GM12878 (cell line): ENCODE measurements at regions not wholly inside any gene's neighbourhood (a gene's known extent, or its start where the extent isn't known, plus 50 kb on each side); places are given as distances from the start of the nearest gene placed in this dataset.

Experiments used
- ATAC-seq: fragments of 200-7000 bp; cut with Tn5 transposase; 3 replicates; pipeline ENCODE4 v1.9.1; 2020; ENCODE audit warnings: mild to moderate bottlenecking, moderate library complexity
- BruUV-seq: library from RNA; stranded (reverse); fragments of 400-500 nt; replicated peaks from 2 replicates; lab custom pipeline; 2021; lab: Mats Ljungman, UMichigan
- CTCF ChIA-PET: fragments of 300-600 bp; sonication (Branson Sonifier 250); formaldehyde crosslinking; extraction: SDS; loops from one replicate; lab custom pipeline; 2021; ENCODE audit warnings: inconsistent platforms; lab: Yijun Ruan, JAX
- POLR2A ChIA-PET: fragments of 350-600 bp; formaldehyde crosslinking; extraction: SDS; loops from one replicate; lab custom pipeline; 2021; ENCODE audit warnings: inconsistent platforms; lab: Charles Lee
- RAD21 ChIA-PET: fragments of 300-600 bp; sonication (Branson Sonifier 250); formaldehyde crosslinking; loops from one replicate; lab custom pipeline; 2023; ENCODE audit warnings: antibody characterized with exemption; ENCODE audit not compliant: unreplicated experiment; lab: Charles Lee
- SMC1A ChIA-PET: fragments of 300-600 bp; sonication (Branson Sonifier 250); formaldehyde crosslinking; loops from one replicate; lab custom pipeline; 2023; ENCODE audit not compliant: unreplicated experiment, uncharacterized antibody; lab: Charles Lee
- DNase-seq: peaks from one replicate; pipeline ENCODE4 v3.0.0-alpha.2; 2011; ENCODE audit warnings: low read depth, low spot score
- FAIRE-seq: peaks from 3 replicates; lab custom pipeline; 2011; peaks lifted over from hg19 to GRCh38; lab: Jason Lieb, UNC
- H2AFZ ChIP-seq: 2 replicates; pipeline ENCODE4 v1.6.0; 2011; ENCODE audit warnings: low read depth, low read length, control low read depth; ENCODE audit not compliant: control insufficient read depth
- H3K27ac ChIP-seq: 2 replicates; pipeline ENCODE4 v1.5.1; 2011; ENCODE audit warnings: control low read depth; ENCODE audit not compliant: control insufficient read depth, insufficient read depth
- H3K27me3 ChIP-seq, 2 experiments: replicated peaks in 1 of 2; 2 replicates each; pipeline versions ENCODE4 v1.6.0 to v1.6.1; 2011; ENCODE audit warnings: low read length in 1 of 2; ENCODE audit not compliant: control insufficient read depth in 2 of 2, insufficient read depth in 2 of 2
- H3K36me3 ChIP-seq, 2 experiments: 2 replicates each; pipeline ENCODE4 v1.5.1; 2011; ENCODE audit warnings: low read length in 1 of 2; ENCODE audit not compliant: control insufficient read depth in 2 of 2, insufficient read depth in 2 of 2
- H3K4me1 ChIP-seq: 2 replicates; pipeline ENCODE4 v1.6.1; 2011; ENCODE audit warnings: mild to moderate bottlenecking, low read length, moderate library complexity, mixed read lengths; ENCODE audit not compliant: control insufficient read depth, insufficient read depth
- H3K4me2 ChIP-seq: 2 replicates; pipeline ENCODE4 v1.6.0; 2011; ENCODE audit warnings: control low read depth; ENCODE audit not compliant: control insufficient read depth, insufficient read depth
- H3K4me3 ChIP-seq: fragments of 200-600 bp; sonication (generic); 2 replicates; pipeline ENCODE4 v1.5.1; 2016
- H3K79me2 ChIP-seq: 2 replicates; pipeline ENCODE4 v1.6.0; 2011; ENCODE audit warnings: low read length; ENCODE audit not compliant: control insufficient read depth, insufficient read depth
- H3K9ac ChIP-seq: 2 replicates; pipeline ENCODE4 v1.8.0; 2011; ENCODE audit warnings: low read length, control low read depth, mixed read lengths; ENCODE audit not compliant: control insufficient read depth, insufficient read depth
- H3K9me3 ChIP-seq: replicated peaks from 3 replicates; pipeline ENCODE4 v1.5.1; 2011; ENCODE audit warnings: mild to moderate bottlenecking, low read length; ENCODE audit not compliant: control insufficient read depth, insufficient read depth
- H4K20me1 ChIP-seq: 2 replicates; pipeline ENCODE4 v1.6.0; 2011; ENCODE audit not compliant: control insufficient read depth, insufficient read depth
- BACH1 ChIP-seq: fragments of 450-650 bp; IDR thresholded peaks from 2 replicates; pipeline ENCODE4 v1.6.1; 2017; ENCODE audit warnings: mild to moderate bottlenecking, borderline replicate concordance
- CBX5 ChIP-seq: sonication (generic); IDR thresholded peaks from 2 replicates; pipeline ENCODE4 v1.6.1; 2016; ENCODE audit warnings: low read depth, moderate library complexity, mild to moderate bottlenecking, inconsistent platforms
- STAT3 ChIP-seq: IDR thresholded peaks from 2 replicates; pipeline ENCODE4 v1.6.1; 2011; ENCODE audit warnings: low read depth, low read length, improper control_type of control experiment
- TARDBP ChIP-seq: IDR thresholded peaks from 2 replicates; pipeline ENCODE4 v1.6.1; 2016; ENCODE audit warnings: borderline replicate concordance
- ZBTB11 ChIP-seq: fragments of 450-650 bp; formaldehyde crosslinking; IDR thresholded peaks from 2 replicates; pipeline ENCODE4 v1.5.0; 2022; ENCODE audit warnings: mild to moderate bottlenecking, missing genetic modification characterization
- ZNF622 ChIP-seq: fragments of 450-650 bp; IDR thresholded peaks from 2 replicates; pipeline ENCODE4 v1.6.1; 2017; ENCODE audit warnings: mild to moderate bottlenecking, inconsistent platforms
- WGBS: methylation state at CpG from one replicate; pipeline ENCODE4 v1.1.6; 2016; ENCODE audit warnings: low lambda C conversion rate; ENCODE audit not compliant: insufficient replicate concordance, insufficient coverage; ENCODE audit errors: missing lambda C conversion rate; 5-methylcytosine and 5-hydroxymethylcytosine counted together
- in situ Hi-C: fragments of 300-500 bp; cut with MboI; formaldehyde crosslinking; loops from 9 replicates; pipeline ENCODE4 v1.14.3; 2018; ENCODE audit warnings: mixed read lengths
- intact Hi-C: fragments of 100-400 bp; cut with micrococcal nuclease; formaldehyde crosslinking; loops from one replicate; pipeline ENCODE4 v1.14.2; 2022; ENCODE audit not compliant: unreplicated experiment
- TF ChIP-seq, protein P1 (sequence below): fragments of 450-650 bp; formaldehyde crosslinking; IDR thresholded peaks from 2 replicates; pipeline ENCODE4 v1.4.0; 2022; ENCODE audit warnings: mild to moderate bottlenecking, moderate library complexity

DNA sequence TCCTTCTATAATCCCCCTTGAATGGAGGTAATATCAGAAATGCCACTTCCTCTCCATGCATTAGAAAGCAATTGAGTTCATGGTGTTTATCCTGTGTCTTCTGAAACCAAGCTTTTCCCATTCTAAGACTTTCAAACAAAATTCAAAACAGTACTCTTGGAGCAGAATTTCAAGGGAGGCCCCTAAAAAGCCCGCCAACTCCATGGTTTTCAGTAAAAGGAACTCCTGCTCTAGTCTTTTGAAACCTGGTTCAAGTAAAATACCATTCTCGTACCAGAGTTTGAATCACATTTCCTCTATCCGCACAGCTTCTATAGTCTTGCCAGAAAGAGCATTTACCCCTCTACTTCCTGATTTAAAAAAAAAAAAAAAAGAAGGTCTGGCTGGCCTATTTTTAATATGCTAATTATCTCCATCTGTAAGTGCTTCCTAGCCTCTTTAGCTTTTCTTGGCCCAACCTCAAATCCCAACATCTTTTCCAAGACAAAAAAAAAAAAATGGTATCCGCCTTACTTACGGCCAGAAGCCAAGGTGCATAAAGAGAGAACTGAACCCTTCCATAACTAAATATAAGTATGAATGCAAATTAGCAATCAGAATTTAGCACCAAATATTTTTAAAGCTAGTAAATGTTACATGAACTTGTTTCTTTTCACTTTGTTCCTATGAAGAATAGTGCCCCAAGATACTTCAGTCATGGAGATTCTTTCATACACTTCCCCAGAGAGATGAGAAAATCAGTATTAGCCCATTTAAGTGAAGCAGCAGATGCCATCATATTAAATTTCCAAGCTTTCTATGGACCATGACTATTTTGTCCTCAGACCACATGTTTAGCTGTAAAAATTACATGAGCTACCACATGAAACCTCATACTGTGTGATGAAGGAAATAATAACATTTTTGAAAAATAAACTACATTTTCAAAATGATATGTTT, 199.9 kb upstream of the FAM3C start (continued):
- TF ChIP-seq, protein P1, sequence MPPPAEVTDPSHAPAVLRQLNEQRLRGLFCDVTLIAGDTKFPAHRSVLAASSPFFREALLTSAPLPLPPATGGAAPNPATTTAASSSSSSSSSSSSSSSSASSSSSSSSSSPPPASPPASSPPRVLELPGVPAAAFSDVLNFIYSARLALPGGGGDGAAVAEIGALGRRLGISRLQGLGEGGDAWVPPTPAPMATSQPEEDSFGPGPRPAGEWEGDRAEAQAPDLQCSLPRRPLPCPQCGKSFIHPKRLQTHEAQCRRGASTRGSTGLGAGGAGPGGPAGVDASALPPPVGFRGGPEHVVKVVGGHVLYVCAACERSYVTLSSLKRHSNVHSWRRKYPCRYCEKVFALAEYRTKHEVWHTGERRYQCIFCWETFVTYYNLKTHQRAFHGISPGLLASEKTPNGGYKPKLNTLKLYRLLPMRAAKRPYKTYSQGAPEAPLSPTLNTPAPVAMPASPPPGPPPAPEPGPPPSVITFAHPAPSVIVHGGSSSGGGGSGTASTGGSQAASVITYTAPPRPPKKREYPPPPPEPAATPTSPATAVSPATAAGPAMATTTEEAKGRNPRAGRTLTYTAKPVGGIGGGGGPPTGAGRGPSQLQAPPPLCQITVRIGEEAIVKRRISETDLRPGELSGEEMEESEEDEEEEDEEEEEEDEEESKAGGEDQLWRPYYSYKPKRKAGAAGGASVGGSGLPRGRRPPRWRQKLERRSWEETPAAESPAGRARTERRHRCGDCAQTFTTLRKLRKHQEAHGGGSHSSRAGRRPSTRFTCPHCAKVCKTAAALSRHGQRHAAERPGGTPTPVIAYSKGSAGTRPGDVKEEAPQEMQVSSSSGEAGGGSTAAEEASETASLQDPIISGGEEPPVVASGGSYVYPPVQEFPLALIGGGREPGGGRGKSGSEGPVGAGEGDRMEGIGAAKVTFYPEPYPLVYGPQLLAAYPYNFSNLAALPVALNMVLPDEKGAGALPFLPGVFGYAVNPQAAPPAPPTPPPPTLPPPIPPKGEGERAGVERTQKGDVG, result no peak
- no peak for TF ChIP-seq ZNF622

DNA sequence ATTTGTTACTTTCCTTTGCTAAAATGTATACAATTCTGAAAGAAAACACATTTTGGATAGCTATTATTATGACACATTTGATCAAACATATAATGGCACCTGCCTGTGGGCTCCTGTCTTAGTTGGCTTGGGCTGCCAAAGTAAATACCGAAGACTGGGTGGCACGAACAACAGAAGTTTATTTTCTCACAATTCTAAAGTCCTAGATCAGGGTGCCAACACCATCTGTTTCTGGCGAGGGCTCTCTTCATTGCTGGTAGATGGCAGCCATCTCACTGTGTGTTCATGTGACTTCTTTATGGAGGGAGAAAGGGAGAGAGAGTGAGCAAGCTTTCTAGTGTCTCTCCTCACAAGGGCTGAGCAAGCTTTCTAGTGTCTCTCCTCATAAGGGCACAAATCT, 195.8 kb upstream of the FAM3C start:
- no peaks in the 10 kb centered on the region for H3K4me1 ChIP-seq
- no peaks in the 10 kb centered on the region for H3K79me2 ChIP-seq
- no peaks in the 10 kb centered on the region for H3K36me3 ChIP-seq
- no peaks in the 10 kb centered on the region for H3K9me3 ChIP-seq
- ChIA-PET CTCF (interaction anchor here (1.1 kb wide), 1 partner anchor 567 kb away, joined by 3 read pairs; no protein-coding TSS in a partner anchor), POLR2A (no interaction called here)
- H3K4me3 ChIP-seq, result no peak overlapping the region
- H3K27ac ChIP-seq, result no peak overlapping the region
- H2AFZ ChIP-seq, result no peak overlapping the region
- DNase-seq, result no peak
- no peak overlapping the region for H3K4me2 ChIP-seq
- intact Hi-C loops, result no loop called here
- WGBS, result 31% methylated on average over 3 of the region's 3 CpGs
- H3K9ac ChIP-seq, result no peak overlapping the region
- TF ChIP-seq CBX5 (no peak), BACH1 (no peak), STAT3 (no peak), TARDBP (no peak), ZBTB11 (CRISPR knock-in tag) (no peak)
- TF ChIP-seq, all 136 proteins: peak for 0
- ATAC-seq, result no peak
- ChIA-PET SMC1A (interaction anchor here (1.1 kb wide), 1 partner anchor 429 kb away, joined by 4 read pairs; no protein-coding TSS in a partner anchor), RAD21 (no interaction called here)
- Histone ChIP-seq H4K20me1 (no peaks in the 10 kb centered on the region), H3K27me3 (peaks cover 0 to 1% of the 10 kb centered on the region in 2 experiments; a peak in 2 of 4 replicates)
- no TSS peak for BruUV-seq
- in situ Hi-C loops, result no loop called here
- FAIRE-seq, result no peak
